ENCODE measurements at regions not wholly inside any gene's neighbourhood (a gene's known extent, or its start where the extent isn't known, plus 50 kb on each side); places are given as distances from the start of the nearest gene placed in this dataset.

DNA sequence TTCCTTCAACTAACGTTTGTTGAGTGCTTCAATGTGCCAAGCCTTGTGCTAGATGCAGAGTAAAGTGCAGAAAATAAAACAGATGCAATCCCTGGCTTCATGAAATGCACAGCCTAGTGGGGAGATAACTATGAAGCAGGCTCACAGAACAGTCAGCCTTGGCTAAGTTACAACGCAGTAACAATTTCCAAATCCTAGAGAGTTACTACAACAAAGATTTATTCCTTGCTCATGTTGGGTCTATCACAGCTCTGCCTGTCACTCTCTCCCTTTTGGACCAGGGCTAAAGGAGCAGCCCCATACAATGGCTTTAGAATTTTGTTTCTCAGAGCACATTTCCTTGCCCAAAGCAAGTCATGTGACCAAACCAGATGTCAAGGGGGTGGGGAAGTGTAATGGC, 359.8 kb downstream of the ZNF326 start:
- no peak for TF ChIP-seq PAX5 (IDR thresholded peaks at IDR 0.05; ENCODE audit: insufficient read depth, low read length, severe bottlenecking)
- no peak for TF ChIP-seq TAF1 (IDR thresholded peaks at IDR 0.05; ENCODE audit: low read depth, low read length)
- no peak for TF ChIP-seq POLR2A (IDR thresholded peaks at IDR 0.05; ENCODE audit: low read depth, low read length)
